GM21786 (cell line): ENCODE measurements at regions not wholly inside any gene's neighbourhood (a gene's known extent, or its start where the extent isn't known, plus 50 kb on each side); places are given as distances from the start of the nearest gene placed in this dataset.

Source experiments
- ATAC-seq: cut with Tn5 transposase; IDR thresholded peaks from one replicate; pipeline ENCODE4 v1.9.1; 2021; ENCODE audit not compliant: unreplicated experiment

DNA sequence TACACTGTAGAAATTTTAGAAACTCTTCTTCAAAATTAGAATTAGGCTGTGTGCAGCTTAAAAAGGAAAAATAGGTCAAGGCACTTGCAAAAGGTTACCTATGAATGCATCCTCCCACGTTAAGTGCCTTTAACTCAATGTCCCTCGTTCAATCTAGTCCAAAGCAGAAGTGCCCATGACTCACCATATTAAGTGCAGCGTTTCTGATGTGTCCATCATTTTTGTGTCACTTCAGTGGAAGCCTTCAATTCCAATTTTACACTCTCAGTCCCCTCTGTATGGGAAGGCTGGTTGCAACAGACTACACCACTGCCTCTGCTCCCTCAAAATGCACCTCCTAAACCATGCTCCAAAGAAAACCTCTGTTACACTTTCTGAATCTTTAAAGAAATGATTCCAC, 53.4 kb downstream of the FOXB1 start:
- no peak for ATAC-seq

DNA sequence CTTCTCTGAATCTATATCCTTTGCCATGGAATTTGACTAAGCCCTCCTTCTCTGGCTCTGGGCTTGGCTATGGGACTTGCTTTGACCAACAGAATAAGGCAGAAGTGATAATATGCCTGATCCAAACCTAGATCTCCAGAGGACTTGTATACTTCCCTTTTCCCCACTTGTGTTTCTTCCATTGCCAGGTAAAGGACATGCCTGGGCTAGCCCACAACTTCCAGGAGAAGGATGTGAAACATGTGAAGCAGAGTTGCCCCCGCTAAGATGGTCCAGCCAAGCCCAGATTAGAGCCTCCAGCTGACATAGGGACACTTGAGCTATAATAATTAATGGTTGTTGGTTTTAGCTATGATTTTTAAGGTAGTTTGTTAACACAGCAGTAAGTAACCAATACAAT, 55.1 kb downstream of the FOXB1 start:
- no peak for ATAC-seq

DNA sequence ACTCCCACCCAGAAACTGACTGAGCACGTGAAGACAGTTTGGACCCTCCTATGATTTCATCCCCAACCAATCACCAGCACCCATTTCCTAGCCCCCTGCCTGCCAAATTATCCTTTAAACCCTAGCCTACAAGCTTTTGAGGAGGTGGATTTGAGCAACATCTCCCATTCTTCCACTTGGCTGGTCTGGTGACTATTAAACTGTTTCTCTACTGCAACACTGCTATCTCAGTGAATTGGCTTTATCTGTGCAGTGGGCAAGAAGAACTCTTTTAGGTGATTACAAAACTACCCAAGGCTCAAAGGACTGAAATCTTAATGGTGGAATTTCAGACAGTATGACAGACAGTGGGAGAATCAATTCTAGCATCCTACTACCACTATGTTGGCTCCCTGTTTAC, 57.6 kb downstream of the FOXB1 start:
- ATAC-seq, result no peak

DNA sequence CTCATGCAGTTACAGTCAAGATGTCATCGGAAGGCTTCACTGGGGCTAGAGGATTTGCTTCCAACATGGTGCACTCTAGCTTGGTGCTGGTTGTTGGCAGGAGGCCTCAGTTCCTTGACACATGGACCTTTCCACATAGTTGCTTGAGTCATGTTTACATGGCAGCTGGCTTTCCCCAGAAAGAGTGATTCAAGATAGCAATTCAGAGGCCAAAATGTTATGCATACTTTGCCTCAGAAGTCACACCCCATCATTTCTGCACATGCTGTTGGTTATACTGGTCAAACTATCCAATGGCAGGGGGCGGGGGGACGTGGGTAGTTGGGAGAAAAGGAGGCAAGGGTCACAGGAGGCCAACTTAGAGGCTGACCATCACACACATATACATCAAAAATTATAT, 58.7 kb downstream of the FOXB1 start:
- ATAC-seq, result no peak

DNA sequence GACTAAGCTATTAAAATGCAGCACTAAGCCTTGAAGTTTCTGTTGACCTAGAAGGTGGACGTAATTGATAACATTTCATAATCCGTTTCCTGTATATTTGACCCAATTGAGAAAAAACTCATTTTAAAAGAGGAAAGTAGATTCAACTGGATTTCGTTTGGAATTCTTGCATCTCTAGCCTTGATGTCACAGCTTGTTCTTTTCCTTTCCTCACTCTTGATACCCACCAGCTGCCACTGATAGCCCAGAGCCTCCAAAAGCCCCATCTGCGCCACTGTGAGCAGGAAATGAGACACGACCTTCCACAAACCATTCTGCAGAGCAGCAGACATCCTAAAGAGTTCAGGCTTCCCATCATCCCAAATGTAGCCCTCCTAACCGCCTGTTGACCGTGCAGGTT, 61.8 kb downstream of the FOXB1 start:
- no peak for ATAC-seq

DNA sequence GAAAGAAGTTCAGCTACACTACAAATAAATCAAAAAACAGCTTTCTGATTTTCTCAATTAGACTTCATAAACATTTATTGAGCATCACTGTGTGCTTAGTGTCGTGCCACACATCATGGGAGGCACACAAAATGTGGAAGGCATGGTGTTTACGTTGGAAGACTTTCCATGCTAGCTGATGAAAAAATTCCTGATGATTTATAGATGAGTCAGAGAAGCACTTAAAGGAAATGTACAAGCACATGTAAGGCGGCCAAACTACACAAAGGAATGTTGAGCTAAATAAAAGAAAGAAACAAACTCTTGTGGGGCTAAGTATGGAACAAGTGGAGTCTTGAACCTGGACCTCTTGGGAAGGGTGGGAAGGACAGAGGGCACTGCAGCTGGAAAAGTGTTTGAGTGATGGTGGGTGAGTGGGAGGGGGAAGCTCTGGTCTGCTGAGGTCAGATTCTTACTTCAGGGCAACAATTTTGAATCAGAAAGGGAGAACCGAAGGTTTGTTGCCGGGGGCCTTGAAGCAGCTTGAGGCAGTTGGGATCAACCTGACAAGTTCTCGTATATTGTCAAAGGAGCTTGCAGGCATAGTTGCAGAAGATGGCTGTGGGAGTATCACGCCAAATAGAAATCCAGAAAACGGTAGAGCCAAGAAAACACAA, 66.9 kb downstream of the FOXB1 start:
- no peak for ATAC-seq

DNA sequence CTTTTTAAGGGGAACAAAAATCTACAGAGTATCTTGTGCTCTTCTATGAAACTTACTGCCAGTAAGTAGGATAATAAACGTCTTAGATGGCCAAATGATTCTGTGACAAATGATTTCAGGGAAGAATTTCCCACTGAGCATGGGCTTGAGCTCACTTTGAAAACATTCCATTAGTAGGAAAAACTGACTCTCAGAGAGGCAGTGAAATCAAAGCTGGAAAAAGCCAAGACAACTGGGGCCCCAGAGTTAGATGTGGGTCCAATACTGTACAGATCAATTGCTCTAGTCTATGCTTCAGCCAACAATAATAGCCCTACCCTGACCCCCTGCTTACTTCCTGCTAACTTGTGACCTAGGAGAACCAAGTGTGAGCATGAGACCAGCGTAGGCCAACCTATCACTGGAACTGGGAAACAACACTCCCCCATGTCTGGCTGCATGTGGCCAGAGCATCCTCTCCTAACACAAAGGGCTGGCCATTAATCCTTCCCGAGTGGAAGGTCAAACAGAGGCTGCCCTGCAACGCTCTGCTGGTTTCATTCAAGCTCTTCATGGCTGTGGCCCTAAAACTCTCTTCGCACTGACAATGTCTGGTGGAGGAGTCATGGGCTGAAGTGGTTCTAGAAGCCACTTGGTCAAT, 68.8 kb downstream of the FOXB1 start:
- ATAC-seq, result no peak

DNA sequence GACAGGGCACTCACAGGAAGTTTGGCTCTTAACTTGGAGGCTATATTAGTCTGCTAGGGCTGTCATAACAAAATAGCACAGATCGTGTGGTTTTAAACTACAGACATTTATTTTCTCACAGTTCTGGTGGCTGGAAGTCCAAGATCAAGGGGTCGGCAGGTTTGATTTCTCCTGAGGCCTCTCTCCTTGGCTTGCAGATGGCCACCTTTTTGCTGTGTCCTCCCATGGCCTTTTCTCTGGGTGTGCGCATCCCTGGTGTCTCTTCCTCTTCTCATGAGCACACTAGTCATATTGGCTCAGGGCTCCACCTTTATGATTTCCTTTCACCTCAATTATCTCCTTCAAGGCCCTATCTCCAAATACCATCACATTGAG, 69.3 kb downstream of the FOXB1 start:
- no peak for ATAC-seq

DNA sequence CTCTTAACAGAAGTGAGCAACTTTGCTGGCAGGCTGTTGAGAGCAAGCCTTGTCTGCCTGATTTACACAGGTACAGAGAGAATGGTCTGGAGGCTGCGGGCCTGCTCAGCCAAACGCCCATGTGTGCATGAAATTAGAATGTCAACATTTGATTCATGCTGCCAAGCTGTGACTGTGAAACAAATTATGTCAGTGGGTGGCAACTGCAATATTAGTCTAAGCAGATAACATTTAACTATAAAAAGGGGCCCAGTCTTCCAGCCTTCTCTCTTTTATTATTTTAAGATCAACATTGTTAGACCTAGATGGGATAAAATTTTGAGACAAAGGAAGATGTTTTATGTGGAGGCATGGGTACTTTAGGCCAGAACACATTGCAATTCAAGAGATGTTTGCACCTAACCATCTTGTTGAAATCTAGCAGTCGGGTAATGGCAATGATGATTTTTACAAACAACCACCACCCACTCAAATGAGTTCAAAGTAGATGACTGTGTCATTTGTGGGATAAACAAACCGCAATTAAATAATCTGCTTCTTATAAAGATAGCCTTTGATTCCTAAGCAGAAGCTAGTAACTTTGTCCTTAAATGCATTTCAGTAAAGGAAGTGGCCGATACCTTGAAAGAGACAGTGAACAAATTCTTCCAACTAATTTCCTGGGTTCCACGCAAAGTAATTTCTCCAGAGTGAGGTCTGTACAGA, 70.2 kb downstream of the FOXB1 start:
- no peak for ATAC-seq

DNA sequence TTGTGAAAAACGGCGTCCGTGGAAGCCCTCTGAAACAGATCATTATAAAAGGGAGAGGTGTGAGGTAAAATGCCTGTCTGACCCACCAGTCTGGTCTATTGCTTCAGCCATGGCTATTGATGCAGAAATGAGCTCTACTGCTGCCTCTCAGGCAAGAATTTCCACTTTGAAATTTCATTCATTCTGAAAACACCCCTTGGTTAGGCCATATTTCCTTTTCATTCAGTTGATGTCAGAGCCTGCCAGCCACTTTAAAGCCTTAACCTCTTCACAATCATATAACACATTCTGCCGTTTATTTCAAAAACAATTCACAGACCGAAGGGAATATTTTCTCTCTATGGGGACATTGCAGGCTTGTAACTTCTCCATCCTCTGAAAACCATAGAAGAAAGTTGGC, 71.9 kb downstream of the FOXB1 start:
- no peak for ATAC-seq

DNA sequence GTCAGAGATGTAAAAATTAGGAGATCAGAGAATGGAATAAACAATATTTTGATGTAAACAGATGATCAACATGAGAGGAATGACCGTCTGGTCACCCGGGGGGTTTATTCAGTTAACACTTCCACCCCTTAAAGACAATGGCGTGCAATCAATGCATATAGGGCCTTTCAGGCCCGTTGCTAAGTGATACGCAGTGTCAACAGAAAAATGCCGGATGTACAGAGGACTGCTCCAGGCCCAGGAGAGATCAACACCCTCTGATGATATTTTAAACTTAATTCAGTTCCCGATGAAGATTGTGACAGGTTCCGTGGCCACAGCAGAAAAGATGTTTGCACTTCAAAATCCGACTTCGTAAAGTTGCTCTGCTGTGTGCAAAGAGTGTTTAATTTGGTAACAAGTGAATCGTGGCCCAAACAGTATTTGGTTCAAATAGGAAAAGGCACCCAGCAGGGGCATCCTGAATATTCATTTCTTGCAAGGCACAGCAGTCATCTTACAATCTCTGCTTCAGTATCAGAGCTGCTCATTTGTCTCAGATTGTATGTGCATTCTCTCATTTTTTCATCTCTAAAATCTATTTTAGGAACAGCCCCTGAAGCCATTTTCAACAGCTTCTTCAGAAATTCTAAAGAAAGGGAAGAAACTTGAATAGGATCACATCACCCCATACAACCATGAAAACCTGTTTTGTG, 72.6 kb downstream of the FOXB1 start:
- ATAC-seq, result no peak

DNA sequence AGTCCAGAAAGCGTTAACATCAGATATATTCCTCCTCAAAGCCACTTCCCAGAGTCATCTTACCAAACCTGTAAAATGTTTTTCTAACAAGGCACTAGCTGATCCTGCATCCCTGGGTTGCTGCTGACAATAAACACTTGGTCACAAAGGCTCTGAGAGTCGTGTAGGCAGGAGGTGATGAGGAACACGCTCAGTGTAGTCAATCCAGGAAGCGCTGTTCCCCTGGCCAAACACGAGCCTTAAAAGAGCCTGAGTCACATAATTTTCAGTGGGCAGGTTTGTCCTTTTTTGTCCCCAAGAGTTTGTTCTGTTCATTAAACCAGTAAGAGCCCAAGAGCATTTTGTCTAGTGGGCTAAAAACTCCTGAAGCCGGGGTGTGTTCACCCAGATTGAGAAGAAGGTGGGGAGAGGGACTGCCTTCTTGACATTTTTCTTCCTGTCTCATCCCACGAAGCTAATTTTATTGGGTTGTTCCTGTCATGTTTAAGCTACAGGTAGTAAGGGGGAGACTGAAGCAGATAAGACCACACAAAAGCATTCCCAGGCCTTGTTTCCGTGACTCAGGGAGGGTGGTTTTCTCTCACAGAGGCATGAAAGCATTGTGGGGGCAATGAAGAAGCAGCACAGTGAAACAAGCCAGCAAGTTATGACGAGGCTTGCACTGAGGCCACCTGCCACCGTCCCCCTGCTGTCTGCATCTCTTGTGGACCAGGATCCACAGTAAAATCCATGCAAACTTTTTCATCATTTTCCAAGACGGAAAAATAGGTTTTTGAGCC, 73.7 kb downstream of the FOXB1 start:
- no peak for ATAC-seq

DNA sequence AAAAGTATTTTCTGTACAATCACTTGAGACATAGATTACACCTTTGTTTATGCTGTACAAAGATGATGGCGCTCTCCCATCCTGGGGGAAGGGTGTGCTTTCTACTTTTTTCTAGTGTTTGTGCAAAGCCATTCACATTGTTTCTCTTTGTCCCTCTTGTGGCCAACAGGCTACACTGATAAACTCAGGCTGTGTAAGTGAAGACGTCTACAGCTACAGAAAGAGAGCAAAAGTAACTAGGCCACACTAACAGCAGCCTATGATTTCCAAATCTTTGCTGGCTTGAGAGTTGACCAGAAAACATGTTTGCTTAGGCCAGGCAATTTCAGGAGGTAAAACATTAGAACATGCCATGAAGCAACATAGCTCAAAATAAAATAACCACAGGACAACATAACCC, 75.1 kb downstream of the FOXB1 start:
- ATAC-seq, result no peak

DNA sequence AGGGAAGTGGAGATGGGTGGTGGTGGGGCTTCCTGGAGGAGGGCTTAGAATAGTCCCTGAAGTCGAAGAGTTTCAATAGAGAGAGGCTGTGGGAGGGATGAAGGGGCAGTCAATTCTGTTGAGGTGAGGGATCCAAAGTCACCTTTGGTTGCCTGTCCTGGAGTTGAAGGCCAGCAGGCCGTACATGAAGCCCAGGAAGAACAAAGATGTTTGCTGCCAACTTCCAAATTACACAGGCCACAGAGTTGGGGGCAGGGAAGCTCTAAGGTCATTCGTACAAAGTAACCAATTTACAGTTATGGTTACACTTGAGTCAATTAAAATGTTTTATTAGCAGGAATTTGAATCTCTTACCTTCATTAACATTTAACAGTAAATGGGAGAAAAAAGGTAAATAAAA, 77.9 kb downstream of the FOXB1 start:
- ATAC-seq, result no peak

DNA sequence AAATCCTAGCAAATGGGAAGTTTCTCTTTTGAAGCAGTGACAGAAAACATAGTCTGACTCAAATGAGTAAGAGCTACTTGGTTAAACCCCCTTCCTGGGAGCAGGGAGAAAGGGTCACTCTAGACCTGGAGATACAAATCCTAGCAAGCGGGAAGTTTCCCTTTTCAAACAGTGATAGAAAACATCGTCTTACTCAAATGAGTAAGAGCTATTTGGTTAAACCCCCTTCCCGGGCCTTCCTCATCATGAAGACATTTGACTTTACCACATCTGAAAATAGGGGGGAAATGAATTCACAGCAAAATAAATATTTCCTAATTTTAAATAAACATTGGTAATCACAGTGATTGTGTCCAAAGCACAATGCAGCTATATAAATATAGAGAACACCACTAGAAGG, 79.2 kb downstream of the FOXB1 start:
- ATAC-seq, result no peak

DNA sequence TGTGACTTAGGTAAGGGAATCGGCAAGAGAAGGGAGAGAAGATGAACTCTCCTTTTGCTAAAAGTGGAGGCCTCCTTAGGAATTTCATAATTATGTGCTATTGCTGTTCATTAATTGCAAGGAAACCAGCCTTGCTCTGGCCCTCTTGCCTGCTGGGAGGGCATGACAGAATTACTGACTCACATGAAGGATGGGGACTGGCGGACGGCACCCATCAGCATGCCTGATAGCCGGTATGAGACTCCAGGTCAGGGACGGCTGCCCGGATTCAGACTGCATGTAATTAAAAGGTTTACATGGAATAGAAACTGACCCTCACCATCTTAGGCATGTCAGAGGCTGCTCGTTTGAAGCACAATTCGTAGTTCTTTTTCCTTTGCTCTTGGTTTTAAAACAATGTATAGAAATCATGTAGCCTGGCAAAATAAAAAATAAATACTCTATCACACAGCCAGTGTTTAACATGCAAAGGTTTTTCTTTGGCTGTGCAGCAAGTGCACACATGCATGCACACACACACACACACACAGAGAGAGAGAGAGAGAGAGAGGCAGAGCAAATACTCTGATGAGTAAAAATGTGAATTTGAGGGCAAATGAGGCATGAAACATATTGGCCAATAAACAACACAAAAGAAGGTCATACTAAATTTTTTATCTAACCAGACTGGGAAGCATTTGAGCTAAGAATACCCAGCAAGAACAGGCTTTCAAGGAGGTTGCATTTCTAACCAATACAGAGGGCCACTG, 82.7 kb downstream of the FOXB1 start:
- no peak for ATAC-seq

DNA sequence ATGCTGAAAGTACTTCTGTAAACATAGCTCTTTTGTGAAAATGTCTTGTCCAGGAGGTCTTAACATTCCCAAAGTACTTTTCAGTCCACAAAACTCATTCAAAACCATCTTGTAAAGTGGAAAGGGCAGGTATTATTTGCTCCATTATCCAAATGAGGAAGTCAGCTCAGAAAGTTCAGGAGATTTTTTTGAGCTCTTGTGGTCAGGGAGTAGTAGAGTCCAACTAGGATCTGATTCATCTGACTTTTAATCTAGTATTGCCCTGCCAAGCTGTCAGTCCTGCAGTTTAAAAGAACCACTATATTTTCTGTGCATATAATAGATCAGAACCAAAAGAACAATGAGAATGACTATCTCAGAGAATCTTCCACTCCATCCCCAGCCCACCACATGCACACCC, 83.5 kb downstream of the FOXB1 start:
- ATAC-seq, result no peak

DNA sequence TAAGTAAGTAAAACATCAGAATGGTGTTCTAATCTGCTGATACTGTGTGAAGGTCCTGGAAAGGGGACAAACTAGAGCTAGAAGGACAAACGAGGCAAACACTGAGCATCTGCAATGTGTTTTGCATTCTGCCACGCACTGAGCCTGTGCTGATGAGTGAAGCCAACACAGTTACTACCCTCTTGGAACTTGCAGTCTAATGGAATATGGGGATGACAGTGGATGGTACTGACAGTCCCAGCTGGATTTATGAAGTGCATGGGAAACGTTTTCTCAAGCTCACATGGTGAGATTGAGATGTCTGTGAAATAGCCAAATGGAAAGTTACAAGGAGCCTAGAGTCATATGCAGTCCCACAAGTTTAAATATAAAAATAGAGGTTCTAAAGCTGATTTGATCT, 86.6 kb downstream of the FOXB1 start:
- no peak for ATAC-seq

DNA sequence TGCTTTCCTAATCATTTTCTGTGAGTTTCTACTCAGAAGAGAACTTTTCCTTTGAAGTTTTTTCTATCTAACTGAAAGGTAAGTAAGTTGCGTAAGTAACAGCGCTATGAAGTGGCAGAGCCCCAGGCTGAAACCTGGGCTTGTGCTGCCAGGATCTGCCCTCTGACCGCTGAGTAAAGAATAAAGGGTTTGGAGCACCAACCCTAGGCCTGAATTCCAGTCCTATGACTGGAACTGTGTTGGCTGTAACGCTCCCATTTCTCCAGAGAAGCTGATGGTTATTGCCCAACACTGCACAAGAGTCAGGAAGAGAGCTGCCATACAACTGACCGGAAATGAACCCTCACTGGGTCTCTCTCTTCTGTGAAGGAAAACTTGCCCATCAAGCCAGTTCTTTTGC, 87.0 kb downstream of the FOXB1 start:
- no peak for ATAC-seq

DNA sequence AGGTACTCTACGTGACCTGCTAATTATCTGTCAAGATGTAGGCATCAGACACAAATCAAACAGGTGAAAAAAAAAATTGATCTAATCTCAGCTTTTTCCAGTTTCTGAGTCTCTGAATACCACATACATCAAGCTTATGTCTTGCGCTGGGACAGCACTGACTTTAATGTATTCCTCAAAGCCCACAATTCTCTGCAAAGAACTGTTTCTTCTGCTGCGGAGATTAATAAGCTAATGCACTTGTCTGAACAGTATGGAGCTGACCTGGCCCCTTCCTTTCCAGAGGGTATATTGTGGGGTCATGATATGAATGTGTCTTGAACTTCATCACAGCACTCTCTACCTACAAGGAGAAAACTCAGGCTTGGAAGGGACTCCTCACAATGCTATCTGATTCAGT, 87.8 kb downstream of the FOXB1 start:
- no peak for ATAC-seq
